Caki2 (cell line): ENCODE measurements at regions not wholly inside any gene's neighbourhood (a gene's known extent, or its start where the extent isn't known, plus 50 kb on each side); places are given as distances from the start of the nearest gene placed in this dataset.
"Not testable (repeated sequence)": the region's sequence is repeated elsewhere in the genome, so short reads cannot be mapped to it uniquely, and the experiment has no call there.

Experiments used
- DNase-seq: peaks from one replicate; pipeline ENCODE4 v3.0.0-alpha.2; 2015; ENCODE audit warnings: low read depth
- in situ Hi-C: cut with HindIII; loops from 2 replicates; pipeline ENCODE4 v1.10.0; 2016; ENCODE audit warnings: low sequenced_read_pairs, low pct_unique_long_range_greater_than_20kb, mixed read lengths

DNA sequence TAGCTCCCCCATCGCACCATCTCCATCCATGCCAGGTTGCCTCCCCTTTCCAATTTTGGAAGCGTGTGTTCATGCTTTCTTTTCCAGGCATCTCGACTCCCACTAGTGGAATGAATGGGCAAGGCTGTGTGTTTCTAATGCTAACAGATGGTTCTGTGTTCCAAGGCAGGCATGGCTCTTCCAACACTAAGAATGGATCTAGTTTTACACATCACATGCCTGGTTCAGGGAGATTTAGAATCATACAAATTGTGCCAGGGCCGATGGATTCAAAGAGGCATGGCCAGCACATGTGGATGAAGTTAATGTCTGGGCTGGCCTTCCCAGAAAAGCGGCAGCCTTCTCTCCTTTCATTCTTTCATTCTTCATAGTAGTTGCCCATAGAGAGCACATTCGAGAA lies 438.7 kb downstream of the PRDM2 start:
- no peak for DNase-seq
- in situ Hi-C loops: no loop called here

DNA sequence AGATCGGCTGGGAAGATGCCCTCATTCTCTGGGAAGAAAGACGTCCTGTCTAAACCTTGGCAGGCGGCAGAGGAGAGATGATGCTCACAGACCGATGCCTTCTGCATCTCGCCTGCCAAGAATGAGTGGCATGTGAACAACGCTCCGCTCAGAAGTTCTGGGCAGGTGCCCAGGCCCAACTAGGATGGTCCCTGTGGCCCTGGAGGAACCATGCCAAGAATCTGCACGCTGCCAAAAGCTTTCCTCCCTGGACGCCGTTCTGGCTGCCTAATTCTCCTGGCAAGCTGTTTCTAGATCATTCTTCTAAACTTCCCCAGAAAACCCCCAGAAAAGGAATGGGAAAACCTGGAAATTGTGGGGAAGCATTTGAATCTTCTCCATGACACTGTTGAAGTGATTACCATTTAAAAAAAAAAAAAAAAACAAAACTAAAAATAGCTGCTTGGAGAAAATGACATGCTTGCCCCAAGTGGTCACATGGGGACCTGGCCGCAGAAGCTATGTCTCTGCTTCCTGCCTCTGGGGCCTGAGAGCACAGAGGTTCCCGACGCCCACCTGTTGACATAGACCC lies 440.9 kb downstream of the PRDM2 start:
- no peak for DNase-seq
- in situ Hi-C loops: no loop called here

DNA sequence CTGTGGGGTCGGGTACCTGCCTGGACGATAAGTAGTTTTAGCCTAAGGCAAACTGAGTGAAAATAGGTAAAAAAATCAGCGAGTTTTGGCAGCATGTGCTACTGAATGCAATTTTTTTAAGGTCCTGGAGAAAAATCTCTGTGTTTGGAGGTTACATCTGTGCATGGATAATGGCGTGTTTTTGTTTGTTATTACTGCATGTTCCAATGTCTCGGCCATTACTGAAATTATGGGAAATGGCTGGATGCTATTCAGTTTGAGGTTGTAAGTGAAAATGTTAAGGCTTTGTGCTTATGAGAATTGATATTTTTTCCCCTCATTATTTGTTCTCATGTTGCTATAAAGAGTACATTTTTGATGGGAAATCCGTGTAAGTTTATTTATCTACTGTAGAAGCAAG lies 441.7 kb downstream of the PRDM2 start:
- in situ Hi-C loops: no loop called here
- no peak for DNase-seq

DNA sequence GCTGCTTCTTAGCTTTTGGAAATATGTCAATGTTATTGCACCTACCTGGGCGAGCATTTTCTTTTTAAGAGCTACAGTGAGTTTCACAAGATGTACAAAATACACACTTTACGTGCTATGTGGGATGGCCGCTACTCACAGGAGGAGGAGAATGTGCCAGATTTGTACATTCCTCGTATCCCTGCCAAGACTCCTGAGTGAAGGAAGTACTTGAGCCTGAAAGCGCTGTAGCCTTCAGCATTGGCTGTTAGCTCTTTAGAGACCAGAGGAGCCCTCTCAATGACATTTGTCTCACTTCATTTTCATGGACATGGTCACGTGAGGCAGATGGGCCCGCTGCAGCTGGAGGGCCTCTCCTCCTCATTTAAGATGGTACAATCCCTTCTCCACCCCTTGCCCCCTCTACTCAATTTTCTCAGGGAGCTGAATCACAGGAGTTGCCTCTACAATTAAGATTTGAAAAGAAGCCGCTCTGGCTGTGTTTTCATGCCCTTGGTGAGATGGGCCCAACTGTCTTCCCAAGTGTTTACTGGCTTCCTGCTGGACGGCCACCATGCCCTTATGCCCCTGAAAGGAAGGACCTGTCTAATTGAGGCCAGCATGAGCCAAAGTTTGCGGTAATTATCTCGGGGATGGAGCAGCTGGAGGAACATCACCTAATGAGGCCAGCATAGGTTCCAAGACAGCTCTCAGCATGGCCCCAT lies 442.6 kb downstream of the PRDM2 start:
- in situ Hi-C loops: no loop called here
- no peak for DNase-seq

DNA sequence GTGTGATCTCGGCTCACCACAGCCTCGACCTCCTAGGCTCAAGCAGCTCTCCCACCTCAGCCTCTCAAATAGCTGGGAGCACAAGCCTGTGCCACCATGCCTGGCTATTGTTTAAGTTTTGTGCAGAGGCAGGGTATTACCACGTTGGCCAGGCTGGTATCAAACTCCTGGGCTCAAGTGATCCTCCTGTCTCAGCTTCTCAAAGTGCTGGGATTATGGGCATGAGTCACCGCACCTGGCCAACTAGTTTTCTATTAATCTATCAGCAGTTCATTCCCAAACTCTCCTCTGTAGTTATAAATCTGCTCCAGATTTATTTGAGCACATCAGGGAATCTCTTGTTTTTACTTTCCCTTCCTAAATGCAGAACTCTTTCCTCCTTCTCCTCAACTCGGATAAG lies 443.8 kb downstream of the PRDM2 start:
- in situ Hi-C loops: no loop called here
- no peak for DNase-seq

DNA sequence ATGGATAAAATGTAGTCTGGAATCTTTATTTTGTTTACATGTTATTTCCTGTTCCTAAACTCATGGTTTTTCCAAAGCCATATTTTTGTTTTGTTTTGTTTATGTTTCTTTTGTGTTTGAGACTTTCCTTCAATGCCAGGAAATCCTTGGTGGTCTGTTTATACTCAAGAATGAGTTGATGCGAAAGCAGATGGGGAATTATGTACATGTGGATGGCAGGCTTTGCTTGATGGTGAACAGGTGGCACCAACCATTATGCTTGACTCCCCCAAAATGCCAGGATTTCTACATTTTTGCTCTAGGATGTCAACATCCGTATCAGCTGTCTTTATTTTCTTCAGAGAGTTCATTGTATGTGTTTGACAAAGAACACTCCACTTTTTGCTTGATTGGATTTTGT lies 448.5 kb downstream of the PRDM2 start:
- DNase-seq: no peak
- in situ Hi-C loops: no loop called here

DNA sequence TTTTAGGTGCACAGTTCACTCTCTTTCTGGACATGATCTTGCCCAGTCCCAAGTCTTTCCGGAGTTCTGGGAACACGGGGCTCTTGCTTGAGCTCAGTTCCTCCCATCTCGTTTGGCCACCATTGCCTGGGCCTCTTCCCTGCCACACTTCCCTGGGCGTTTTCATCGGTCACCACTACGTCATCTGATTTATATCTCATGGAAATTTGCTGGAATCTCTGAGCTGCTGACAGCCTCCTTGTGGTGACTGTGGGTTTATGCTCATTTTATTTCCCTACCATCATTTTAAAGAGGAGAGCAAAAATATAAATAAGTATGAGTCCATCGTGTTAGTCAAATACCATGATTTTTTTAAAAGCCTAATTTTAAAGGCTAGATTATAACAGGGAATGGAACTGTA lies 449.1 kb upstream of the KAZN start:
- no peak for DNase-seq
- in situ Hi-C loops: no loop called here

DNA sequence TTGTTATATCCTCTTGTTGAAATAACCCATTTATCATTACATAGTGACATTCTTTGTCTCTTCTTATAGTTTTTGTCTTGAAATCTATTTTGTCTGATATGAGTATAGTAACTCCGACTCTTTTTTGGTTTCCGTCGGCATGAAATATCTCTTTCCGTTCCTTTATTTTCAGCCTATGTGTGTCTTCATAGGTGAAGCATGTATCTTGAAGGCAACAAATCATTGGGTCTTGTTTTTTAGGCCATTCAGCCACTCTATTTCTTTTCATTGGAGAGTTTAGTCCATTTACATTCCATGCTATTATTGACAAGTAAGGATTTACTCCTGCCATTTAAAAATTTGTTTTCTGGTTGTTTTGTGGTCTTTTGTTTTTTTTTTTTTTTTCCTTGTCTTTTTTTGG lies 441.9 kb upstream of the KAZN start:
- no peak for DNase-seq
- in situ Hi-C loops: no loop called here

DNA sequence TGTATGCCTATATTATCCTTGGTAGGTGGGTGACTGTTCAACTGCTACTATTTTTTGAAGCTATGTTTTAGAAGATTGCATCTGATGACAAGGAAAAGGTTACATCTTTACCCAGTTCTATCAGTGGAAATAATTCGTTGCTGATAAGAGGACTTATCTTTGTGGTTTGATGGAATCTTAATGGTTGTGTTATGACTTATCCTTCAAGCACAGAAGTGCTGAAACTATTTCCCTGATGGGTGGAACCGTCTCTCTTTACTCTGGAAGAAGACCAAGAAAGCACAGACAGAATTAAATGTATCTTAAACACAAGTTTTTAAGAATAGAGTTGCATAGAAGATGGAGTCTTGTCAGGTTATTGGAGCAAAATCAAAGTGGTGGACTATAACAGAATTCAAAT lies 437.7 kb upstream of the KAZN start:
- in situ Hi-C loops: no loop called here
- DNase-seq: no peak

DNA sequence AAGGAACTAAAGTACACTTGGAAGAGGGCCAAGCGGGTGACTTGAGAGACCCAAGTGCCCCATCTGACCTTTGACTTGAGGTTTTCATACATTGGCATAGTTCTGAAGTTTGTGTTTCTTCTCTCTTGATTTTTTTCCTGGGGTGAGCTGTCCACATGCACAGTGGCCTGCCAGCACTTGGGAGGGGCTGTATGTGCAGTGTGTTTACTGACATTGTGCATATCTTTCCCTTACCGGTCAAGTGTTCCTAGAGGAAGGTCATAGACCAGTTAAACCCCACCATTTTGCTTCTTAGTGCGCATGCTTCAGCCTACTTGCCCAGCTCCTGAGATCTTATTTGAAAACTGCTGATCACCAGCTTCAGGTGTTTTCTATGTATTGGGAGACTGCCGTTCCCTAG lies 435.2 kb upstream of the KAZN start:
- DNase-seq: no peak
- in situ Hi-C loops: no loop called here

DNA sequence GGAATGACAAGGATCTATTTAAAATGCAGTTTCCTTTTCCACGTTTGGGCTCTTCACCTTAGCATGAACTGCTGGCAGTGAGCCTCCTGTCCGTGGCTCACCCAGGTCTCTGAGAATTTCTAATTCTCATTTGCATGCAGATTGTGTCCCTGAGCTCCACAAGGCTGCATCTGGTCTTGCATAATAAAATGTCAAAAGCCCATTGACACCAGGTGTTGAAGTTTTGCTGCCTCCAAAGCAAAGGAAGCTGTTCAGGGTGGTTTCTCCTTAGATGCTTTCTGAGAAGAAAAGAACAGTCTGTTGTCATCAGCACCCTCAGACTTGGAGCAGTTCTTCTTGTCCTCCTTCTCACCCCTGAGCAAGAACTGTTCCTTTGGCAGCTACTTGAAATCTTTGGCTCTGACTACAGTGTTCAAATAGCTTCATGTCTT lies 433.1 kb upstream of the KAZN start:
- DNase-seq: no peak

DNA sequence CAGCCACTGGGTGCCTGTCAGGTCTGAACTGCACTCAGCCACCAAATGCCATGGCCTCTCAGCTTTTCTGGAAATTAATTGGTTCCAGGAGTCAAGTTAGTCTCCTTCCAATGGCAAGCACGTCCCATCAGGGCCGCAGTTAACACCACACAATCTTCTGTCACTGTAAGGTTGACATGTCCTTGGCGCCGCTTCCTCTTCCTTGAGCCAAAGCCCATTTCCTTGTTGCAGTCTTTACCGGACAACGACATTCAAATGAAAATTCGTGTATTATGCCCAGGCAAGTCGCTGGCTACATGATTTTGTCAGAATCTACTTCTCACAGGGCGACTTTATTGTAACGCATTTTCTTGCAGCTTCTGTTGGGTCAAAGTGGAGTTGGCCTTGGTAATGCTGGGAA lies 430.6 kb upstream of the KAZN start:
- in situ Hi-C loops: no loop called here
- no peak for DNase-seq

More for the DNA sequence above, 433.1 kb upstream of the KAZN start:
- in situ Hi-C loops: no loop called here

DNA sequence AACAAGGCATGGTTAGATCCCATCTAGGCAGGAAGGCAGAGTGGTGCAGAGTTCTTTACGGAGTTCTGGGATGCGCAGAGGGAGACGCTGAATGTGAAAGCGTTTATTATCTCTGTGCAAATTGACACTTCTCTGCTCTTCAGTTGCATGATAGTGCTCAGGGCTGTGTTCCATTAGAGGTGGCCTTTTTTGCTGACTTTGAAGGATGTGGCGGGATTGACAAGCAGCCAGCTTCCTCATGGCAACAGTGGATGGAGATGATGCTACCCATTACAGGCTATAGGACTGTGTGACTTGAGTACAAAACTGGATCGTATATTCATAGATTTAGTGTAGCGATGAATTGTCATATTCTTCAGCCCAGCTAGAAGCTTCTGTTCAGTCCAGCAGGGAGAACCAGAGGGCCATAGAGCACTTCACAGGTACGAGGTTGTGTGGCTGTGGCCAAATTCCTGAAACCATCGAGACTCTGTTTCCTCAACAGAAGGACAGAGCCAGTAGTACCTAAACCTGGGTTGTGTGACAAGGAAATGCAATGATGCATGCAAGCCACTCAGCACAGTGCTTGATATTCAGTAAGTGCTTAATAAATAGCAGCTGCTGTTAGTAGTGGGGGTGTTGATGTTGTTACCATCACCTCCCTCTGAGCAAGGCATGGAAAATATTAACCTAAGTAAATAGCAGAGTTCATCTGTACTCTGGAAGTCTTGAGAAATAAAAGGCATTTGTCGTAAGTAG lies 430.0 kb upstream of the KAZN start:
- in situ Hi-C loops: no loop called here

DNA sequence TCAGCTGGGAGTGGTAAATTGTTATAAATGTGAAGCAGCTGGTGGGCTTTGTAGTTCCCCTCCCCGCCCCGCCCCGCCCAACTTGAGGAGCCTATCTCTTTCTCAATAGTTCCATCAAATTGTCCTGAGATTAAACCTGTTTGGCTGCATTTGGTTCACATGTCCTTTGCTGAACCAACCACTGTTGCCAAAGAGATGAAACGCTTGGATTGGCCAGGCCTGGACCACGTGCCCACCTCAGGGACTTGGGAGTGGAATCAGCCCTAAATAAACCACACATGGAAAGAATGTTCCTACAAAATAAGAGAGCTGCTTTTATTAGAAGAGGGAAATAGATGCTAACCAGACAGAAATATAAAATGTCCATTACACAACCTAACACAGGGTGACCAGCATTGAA lies 424.9 kb upstream of the KAZN start:
- in situ Hi-C loops: no loop called here

More for the DNA sequence above, 430.0 kb upstream of the KAZN start:
- DNase-seq: no peak

DNA sequence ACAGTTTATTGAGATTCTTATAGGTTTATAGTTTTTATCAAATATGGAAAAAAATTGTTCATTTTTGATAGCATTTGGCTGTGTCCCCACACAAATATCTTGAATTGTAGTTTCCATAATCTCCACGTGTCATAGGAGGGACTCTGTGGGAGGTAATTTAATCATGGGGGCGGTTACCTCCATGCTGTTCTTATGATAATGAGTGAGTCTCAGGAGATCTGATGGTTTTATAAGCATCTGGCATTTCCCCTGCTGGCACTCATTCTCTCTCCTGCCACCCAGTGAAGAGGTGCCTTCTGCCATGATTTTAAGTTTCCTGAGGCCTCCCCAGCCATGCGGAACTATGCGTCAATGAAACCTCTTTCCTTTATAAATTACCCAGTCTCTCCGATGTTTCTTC lies 420.6 kb upstream of the KAZN start:
- in situ Hi-C loops, DNase-seq: not testable (repeated sequence)

More for the DNA sequence above, 424.9 kb upstream of the KAZN start:
- DNase-seq: no peak

DNA sequence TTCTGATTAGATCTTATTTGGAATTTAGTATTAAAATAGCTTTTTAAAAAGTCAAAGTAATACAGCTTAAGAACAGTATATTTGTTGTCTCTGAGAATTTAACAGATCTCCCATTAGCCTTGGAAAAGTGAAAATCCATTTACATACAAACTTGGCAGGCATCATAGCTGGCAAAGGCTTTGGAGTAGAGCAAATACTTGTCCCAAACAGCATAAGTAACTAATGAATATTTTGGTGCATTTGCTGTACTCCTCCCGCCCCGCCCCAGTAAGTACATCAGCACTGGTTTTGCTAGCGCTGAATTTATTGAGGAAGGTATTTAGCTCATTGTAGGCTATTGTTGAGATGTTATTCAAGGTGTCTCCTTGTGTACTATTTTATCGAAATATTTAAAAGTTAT lies 417.7 kb upstream of the KAZN start:
- in situ Hi-C loops: no loop called here
- DNase-seq: no peak

DNA sequence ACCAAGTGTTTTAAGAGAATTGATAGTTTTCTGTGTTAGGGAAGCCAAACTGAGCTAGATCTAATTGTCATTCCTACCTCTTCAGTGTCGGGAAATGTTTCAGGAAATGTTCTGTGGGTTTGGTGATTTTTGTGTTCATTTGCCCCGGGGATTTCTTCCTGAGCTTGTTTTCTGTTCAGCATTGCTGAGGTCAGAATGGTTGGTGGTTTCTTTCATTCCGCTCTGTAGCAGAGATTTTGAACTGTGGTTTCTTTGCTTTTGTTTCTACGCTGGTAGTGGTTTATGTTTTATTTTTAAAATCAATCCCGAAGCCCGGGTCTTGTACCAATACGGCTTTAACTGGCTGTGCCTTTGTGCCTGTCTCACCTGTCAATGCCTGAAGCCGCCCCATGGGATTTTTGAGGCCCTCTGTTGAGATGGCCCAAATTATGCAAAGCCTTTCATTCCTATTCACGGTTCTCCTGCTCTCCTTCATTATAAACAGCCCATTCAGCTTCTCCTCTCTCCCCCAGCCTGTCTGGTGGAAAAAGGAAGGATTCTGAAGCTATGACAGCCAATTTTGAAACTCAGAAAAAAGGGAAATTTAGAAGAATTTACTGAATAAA lies 417.2 kb upstream of the KAZN start:
- DNase-seq: no peak
- in situ Hi-C loops: no loop called here

DNA sequence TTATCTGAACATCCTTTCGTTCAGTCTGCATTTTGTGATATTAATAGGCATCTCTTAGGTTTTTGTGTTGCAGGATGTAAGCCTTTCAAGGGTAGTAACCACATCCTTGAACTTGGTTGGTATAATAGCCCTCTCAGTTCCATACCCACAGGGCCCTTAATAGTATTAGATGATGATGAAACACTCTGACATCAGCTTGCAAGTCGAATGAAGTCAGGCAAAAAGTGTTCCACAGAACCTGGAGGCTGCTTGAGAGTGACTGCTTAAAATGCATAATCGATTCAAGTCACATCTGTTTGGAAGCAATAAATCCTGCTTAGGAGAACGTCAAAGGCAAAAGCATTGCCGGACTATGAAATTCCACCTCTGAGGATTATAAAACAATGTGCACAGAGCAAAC lies 415.6 kb upstream of the KAZN start:
- DNase-seq: no peak
- in situ Hi-C loops: no loop called here

DNA sequence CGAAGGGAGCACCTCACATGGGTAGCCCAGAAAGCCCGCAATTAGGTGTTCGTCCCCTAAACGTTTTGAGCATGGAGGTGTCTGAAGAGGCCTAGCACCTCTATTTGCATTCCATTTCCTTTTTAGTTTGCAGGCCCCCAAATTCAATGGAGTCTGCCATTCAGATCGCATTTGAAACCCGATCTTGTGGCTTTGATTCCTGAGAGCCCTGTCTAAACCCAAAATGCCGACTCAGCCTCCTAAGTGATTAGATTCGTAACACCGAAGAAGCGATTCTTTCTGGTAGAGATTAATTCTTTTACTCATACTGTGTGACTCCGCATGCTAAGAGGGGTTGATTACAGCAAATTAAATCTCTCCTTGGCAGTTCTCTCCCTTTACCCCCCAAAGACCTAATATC lies 415.2 kb upstream of the KAZN start:
- in situ Hi-C loops: no loop called here
- DNase-seq: no peak
